SJCRH30 (cell line): ENCODE measurements at regions not wholly inside any gene's neighbourhood (a gene's known extent, or its start where the extent isn't known, plus 50 kb on each side); places are given as distances from the start of the nearest gene placed in this dataset.
"Not testable (repeated sequence)": the region's sequence is repeated elsewhere in the genome, so short reads cannot be mapped to it uniquely, and the experiment has no call there.

Experiments
- DNase-seq, 2 experiments: peaks; one replicate each; pipeline ENCODE4 v3.0.0-alpha.2; 2015 to 2020
- H3K27ac ChIP-seq: fragments of 250-450 bp; sonication (Bioruptor Pico); 2 replicates; pipeline ENCODE4 v1.5.1; 2020; ENCODE audit warnings: mild to moderate bottlenecking, moderate library complexity
- H3K27me3 ChIP-seq: fragments of 250-450 bp; sonication (Bioruptor Pico); 2 replicates; pipeline ENCODE4 v1.5.1; 2020; ENCODE audit warnings: mild to moderate bottlenecking, moderate library complexity
- H3K36me3 ChIP-seq: fragments of 250-450 bp; sonication (Bioruptor Pico); 2 replicates; pipeline ENCODE4 v1.5.1; 2020; ENCODE audit warnings: mild to moderate bottlenecking, moderate library complexity
- H3K4me1 ChIP-seq: fragments of 250-450 bp; sonication (Bioruptor Pico); 2 replicates; pipeline ENCODE4 v1.5.1; 2020; ENCODE audit warnings: mild to moderate bottlenecking, moderate library complexity
- H3K4me3 ChIP-seq: fragments of 250-450 bp; sonication (Bioruptor Pico); 2 replicates; pipeline ENCODE4 v1.5.1; 2020; ENCODE audit warnings: mild to moderate bottlenecking, moderate library complexity
- H3K9me3 ChIP-seq: fragments of 250-450 bp; sonication (Bioruptor Pico); replicated peaks from 2 replicates; pipeline ENCODE4 v1.5.1; 2020; ENCODE audit warnings: mild to moderate bottlenecking, moderate library complexity

DNA sequence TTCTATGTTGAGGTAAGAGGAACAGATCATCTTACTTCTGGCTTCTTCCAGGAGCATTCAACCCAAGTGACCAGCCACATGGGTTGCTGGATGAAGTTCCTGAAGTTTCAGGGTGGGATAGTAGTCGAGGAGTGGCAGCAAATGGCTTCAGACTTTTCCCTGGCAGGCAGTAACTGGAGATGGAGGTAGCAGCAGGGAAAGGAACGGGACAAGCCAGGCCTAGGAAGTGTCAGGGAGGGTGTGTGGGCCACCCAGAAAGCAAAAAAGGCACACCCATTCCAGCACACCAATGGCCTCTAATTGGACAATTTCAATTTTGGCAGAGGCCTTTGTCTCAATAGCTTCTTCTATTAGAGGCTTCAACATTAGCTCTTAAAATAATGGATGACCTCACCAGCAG lies 498.6 kb upstream of the ATP11B start:
- H3K9me3 ChIP-seq, result no peaks in the 10 kb centered on the region
- no peak for DNase-seq
- H3K4me3 ChIP-seq, result no peak overlapping the region
- no peaks in the 10 kb centered on the region for H3K27me3 ChIP-seq
- H3K4me1 ChIP-seq, result no peaks in the 10 kb centered on the region
- H3K27ac ChIP-seq, result no peak overlapping the region
- no peaks in the 10 kb centered on the region for H3K36me3 ChIP-seq

DNA sequence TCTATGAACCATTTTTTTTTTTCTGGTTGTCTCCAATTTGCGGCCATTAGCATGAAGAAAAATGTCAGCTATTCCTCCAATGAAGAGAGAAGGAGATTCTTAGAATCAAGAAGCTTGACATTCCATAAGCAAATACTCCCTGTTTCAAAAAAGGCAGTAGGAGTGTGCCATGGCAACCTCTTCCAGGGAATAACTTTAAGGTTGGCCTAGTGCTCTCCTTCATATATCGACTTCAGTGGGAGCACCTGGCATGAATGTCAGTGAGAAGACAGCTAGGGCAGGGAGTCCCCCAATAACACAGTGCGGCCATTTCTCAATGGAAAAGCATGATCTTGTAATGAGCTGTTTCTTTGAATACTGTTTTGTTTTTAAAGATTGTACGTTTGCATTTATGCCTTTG lies 493.0 kb upstream of the ATP11B start:
- Histone ChIP-seq H3K9me3 (no peaks in the 10 kb centered on the region), H3K36me3 (no peaks in the 10 kb centered on the region), H3K4me3 (no peak overlapping the region), H3K27me3 (no peaks in the 10 kb centered on the region), H3K27ac (no peak overlapping the region), H3K4me1 (no peaks in the 10 kb centered on the region)
- no peak for DNase-seq

DNA sequence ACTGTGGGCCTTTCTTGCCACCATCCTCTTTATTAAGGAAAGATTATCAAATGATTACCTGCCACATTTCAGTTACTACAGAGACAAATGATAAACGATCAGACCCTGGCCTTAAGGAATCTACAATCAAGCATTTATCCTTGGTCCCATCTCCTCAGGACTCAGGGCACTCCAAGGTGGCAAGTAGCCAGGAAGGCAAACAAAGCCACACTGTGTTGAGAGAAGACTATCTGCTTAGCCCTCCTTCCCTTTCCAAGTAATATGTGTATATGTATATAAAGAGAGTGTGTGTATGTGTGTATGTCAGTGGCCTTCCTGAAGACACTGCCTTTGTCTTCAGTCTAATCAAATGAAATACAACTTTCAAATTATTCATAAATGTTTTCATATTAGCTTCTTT lies 490.1 kb upstream of the ATP11B start:
- no peaks in the 10 kb centered on the region for H3K36me3 ChIP-seq
- H3K27me3 ChIP-seq, result no peaks in the 10 kb centered on the region
- DNase-seq, result peak in 1 of 2 experiments; percentile 13
- H3K4me1 ChIP-seq, result no peaks in the 10 kb centered on the region
- no peak overlapping the region for H3K4me3 ChIP-seq
- H3K9me3 ChIP-seq, result no peaks in the 10 kb centered on the region
- H3K27ac ChIP-seq, result no peak overlapping the region

DNA sequence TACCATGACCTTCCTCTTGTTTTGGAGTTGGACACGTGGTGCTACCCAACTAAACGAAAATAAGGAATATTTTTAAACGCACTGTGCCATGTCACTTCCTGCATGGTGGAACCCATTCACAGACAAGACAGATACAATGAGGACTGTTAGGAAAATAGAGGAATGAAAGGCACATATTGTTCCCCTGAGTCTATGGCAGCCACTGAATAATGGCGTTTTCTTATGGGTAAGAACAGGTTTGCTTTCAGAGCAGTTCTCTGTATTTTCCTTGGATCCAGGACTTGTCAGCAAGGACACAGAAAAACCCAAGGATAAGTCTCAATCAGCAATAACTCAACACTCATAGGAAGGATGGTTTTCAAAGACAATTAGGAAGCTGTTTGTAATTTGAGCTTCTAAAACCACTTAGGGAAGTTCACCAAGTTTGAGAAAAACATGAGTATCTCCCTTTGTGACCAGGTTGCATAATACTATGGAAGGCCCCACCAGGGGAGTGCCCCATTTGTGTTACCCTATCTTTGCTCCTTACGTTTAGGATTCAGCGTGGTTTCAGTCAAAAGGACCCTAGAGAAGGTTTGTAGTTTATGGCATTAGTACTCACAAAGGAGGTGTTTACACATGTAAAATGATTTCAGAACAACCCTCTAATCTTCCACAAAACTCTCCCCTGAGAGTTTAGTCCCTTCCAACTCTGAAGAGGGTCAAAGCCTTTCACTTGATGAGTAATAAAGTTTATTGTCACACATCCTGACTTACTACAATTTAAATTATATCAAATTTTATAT lies 487.2 kb upstream of the ATP11B start:
- Histone ChIP-seq H3K4me1 (no peaks in the 10 kb centered on the region), H3K27ac (no peak overlapping the region), H3K9me3 (no peaks in the 10 kb centered on the region), H3K27me3 (no peaks in the 10 kb centered on the region), H3K4me3 (no peak overlapping the region), H3K36me3 (no peaks in the 10 kb centered on the region)
- no peak for DNase-seq

DNA sequence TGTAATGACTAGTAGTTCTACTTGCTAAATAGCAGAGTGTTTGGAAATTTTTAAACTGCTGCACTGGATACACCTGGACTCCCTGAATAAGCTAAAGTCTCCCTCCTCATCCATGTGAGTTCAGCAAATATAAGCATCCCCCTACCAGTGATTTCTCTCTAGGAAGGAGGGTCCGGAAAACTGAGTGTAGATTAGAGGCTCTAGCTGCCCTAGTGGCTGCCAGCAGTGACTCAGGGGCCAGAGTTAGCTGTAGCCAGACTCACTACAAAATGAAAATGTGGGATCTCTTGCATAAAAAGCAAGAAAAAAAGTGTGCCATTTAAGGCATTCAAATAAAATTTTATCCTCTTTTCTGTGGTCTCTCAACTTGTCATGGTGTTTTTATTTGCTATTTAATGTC lies 485.0 kb upstream of the ATP11B start:
- DNase-seq, result no peak

DNA sequence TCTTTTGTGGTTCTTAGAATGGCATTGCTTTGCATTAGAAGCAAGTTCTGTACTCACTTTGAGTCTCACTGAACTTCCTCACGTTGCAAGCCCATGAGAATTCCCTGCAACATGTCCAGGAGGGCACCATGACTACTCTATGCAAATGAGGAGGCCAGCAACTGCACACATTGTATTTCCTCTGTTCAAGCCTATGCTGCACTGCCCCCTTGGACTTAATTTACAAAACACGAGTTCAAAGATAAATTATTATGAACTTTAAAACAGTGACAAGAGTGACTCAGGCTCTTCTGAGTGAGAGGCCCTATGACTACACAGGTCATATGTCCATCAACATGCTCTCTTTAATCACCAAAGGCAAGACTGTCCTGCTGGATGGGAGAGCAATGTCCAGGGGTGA lies 484.2 kb upstream of the ATP11B start:
- Histone ChIP-seq H3K9me3 (no peaks in the 10 kb centered on the region), H3K36me3 (no peaks in the 10 kb centered on the region), H3K4me1 (no peaks in the 10 kb centered on the region), H3K27ac (no peak overlapping the region), H3K4me3 (no peak overlapping the region), H3K27me3 (no peaks in the 10 kb centered on the region)
- DNase-seq, result no peak

More for the DNA sequence above, 485.0 kb upstream of the ATP11B start:
- Histone ChIP-seq H3K27me3 (no peaks in the 10 kb centered on the region), H3K4me3 (no peak overlapping the region), H3K9me3 (no peaks in the 10 kb centered on the region), H3K36me3 (no peaks in the 10 kb centered on the region), H3K4me1 (no peaks in the 10 kb centered on the region), H3K27ac (no peak overlapping the region)

DNA sequence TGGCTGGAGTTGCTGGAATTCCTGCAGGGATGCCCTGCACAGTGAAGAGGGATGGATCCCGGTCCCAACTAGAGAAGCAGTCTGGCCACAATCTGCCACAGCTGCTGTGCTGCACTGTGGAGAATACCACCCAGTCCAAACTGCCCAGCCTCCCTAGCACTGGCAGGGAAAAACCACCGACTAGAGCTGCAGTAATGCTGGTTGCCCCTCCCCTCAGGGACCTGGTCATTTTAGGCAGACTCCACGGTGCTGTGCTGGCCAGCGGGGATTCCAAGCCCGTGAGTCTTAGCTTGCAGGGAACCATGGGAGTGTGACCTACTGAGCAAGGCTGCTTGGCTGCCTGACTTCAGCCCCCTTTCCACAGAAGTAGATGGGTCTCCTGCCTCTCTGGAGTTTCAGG lies 478.0 kb upstream of the ATP11B start:
- Histone ChIP-seq H3K9me3 (no peaks in the 10 kb centered on the region), H3K4me3 (no peak overlapping the region), H3K4me1 (no peaks in the 10 kb centered on the region), H3K27me3 (no peaks in the 10 kb centered on the region), H3K36me3 (no peaks in the 10 kb centered on the region), H3K27ac (no peak overlapping the region)
- no peak for DNase-seq

DNA sequence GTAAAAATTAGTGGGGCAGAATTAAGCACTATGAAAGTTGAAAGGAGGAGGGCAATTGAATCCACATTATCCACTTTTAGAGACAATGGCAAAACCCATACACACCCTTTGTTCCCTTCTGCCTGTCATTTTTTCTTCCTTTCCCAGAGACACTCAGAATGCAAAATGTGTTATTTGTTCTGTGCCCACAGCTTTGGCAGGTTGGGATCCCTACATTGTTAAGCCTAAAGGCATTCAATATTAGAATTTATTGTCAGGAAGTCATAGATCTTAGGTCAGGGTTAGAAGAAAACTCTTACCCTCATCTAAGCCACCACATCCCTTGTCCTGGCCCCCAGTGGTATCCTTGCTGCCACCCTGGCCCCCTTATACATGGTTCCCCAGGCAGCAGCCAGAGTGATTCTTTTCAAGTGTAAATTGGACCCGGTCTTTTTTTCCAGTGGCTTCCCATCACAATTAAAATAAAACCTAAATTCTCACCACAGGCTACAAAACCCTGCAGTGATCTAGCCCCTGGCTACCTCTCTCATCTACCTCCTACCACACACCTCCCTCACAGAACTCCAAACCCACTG lies 470.1 kb upstream of the ATP11B start:
- Histone ChIP-seq H3K36me3 (no peaks in the 10 kb centered on the region), H3K27ac (no peak overlapping the region), H3K4me3 (no peak overlapping the region), H3K4me1 (peaks cover 4% of the 10 kb centered on the region; the same call in 1 of the 2 replicates), H3K27me3 (no peaks in the 10 kb centered on the region), H3K9me3 (no peaks in the 10 kb centered on the region)
- DNase-seq, result no peak

DNA sequence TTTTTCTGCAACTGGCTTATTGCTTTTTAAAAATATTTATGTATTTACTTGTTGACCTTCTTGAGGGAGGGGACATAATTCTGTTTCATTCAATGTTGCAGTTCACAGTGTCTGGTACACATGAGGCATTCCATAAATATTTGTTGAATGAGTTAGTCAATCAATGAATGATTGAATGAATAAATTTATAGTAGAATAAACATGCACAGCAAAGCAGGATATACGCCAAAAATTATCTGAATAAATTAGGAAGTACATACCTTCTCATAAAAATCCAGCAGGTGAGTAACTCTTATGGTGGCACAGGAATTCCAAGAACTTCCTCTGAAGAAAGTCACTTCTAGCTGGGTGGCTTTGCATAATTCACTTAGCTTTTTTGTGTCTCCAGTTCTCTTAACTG lies 469.4 kb upstream of the ATP11B start:
- DNase-seq, result no peak
- Histone ChIP-seq H3K4me1 (peaks cover 4% of the 10 kb centered on the region; the same call in 1 of the 2 replicates), H3K27me3 (no peaks in the 10 kb centered on the region), H3K4me3 (no peak overlapping the region), H3K36me3 (no peaks in the 10 kb centered on the region), H3K27ac (no peak overlapping the region), H3K9me3 (no peaks in the 10 kb centered on the region)

DNA sequence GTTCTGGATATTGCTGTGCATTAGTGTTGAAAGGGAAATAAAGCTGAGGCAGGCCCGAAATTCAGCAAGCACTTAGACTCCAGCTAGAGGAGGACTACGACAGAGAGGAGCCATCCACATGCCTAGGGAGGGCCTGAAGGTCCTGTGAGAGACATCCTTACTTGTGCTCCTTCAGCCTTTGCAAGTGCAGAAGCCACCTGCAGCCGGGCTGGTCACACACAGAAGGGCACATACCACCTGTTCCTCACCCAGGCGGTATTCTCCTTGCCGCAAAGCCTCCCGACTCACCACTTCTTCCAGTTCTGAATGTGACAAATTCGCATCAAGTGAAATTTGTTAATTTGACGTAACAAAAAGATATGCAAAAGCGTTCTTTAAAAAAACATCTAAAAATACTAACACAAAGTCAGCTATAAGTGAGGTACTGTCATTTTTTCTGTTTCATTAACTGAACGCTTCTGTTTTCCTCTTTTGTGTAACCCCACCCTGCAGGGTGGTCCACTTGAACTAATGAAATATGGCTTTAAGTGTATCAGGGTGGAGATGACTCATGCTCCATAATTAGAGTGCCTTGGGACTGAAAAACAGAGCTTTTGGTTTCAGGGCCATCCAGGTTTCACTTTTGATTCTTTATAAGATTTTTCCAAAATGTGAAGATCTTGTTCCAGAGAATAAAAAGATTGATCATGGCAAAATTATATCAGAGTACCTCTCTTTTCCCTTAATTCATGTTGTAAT lies 467.9 kb upstream of the ATP11B start:
- Histone ChIP-seq H3K4me1 (peaks cover 4% of the 10 kb centered on the region; the same call in 1 of the 2 replicates), H3K4me3 (no peak overlapping the region), H3K9me3 (no peaks in the 10 kb centered on the region), H3K36me3 (no peaks in the 10 kb centered on the region), H3K27ac (no peak overlapping the region), H3K27me3 (no peaks in the 10 kb centered on the region)
- peak; percentile 9 to 46 for DNase-seq

DNA sequence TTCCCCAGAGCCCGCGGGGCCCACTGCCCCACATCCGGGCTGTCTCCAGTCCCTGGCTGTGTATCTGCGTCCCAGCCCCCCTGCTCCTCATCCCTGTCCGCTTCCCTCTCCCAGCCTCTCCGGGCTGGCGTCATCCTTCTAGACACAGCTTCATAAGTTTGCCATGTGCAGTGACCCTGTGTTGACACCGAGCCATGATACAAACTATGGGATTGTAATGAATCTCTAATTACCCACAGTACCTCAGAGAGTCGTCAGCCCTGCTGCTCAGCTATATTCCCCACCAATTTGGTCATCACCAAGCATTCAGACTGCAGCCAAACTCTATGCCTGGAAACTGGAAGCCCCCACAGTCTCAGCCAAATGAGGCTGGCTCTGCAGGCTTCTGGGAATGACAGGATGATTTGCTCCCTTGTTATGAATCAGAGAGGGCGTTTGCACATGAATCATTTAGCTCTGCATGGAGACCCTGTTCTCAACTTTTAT lies 466.1 kb upstream of the ATP11B start:
- Histone ChIP-seq H3K27me3 (no peaks in the 10 kb centered on the region), H3K4me3 (no peak overlapping the region), H3K27ac (no peak overlapping the region), H3K36me3 (no peaks in the 10 kb centered on the region), H3K4me1 (peaks cover 4% of the 10 kb centered on the region; the same call in 1 of the 2 replicates), H3K9me3 (no peaks in the 10 kb centered on the region)
- peak; percentile 20 to 30 for DNase-seq

DNA sequence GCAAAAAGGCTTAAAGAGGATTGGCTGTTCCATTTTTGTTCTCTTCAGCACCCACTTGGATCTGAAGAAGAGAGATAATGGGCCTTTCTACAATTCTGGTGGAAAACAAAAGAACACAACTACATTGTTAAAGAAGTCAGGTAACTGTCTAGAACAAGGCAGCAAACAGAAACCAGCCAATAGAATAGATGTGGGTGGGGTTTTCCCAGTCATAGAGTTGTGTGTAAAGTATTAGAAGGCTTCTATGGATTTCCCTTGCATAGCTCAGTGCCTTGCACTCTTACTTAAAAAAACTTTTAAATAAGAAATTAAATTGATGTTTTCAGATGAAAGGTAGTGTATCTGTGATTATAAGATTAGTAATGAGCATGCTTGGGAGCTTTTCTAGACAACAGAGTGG lies 462.7 kb upstream of the ATP11B start:
- H3K9me3 ChIP-seq, result no peaks in the 10 kb centered on the region
- no peak overlapping the region for H3K27ac ChIP-seq
- no peak overlapping the region for H3K4me3 ChIP-seq
- H3K4me1 ChIP-seq, result peaks cover 2% of the 10 kb centered on the region; the same call in 1 of the 2 replicates
- DNase-seq, result no peak
- no peaks in the 10 kb centered on the region for H3K36me3 ChIP-seq
- no peaks in the 10 kb centered on the region for H3K27me3 ChIP-seq

DNA sequence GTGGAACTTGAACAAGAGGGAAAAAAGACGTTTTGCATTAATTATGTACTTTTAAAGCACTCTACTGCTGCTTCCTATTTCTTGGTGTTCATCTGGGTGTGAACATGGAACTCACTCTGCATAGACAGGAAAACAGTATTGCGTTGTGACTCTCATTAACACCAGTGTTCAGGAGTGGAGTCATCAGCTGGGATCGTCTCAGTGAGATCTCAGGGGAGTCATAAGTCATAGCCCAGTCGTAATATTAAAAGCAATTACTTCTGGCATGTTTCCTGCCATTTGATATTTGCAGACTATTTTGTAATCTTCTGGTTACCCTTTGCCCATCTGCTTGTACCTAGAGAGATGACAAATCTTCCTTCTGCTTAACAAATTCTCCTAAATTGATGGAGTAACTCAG lies 462.0 kb upstream of the ATP11B start:
- no peak for DNase-seq
- Histone ChIP-seq H3K9me3 (no peaks in the 10 kb centered on the region), H3K36me3 (no peaks in the 10 kb centered on the region), H3K4me1 (no peaks in the 10 kb centered on the region), H3K4me3 (no peak overlapping the region), H3K27me3 (no peaks in the 10 kb centered on the region), H3K27ac (no peak overlapping the region)

DNA sequence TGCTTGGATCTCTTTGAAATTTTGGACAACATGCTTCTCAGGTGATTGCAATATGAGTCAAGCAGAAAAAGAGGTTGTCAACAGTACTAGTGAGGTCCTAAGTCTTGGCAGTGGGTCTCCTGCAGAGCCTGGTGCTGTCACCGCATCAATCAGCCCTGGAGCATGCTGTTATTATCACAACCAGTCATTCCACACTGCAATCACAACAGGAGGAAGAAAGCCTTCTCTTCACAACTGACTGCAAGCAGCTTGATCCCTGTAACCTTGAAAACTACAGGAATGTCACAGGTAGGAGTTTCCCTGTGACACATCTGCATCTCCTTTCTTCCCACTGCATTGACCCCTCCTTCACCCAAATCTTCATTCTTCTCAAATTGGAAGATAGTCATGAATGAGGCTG lies 451.1 kb upstream of the ATP11B start:
- no peak overlapping the region for H3K27ac ChIP-seq
- H3K27me3 ChIP-seq, result no peaks in the 10 kb centered on the region
- H3K4me1 ChIP-seq, result no peaks in the 10 kb centered on the region
- no peaks in the 10 kb centered on the region for H3K9me3 ChIP-seq
- DNase-seq, result no peak
- no peak overlapping the region for H3K4me3 ChIP-seq
- H3K36me3 ChIP-seq, result no peaks in the 10 kb centered on the region

DNA sequence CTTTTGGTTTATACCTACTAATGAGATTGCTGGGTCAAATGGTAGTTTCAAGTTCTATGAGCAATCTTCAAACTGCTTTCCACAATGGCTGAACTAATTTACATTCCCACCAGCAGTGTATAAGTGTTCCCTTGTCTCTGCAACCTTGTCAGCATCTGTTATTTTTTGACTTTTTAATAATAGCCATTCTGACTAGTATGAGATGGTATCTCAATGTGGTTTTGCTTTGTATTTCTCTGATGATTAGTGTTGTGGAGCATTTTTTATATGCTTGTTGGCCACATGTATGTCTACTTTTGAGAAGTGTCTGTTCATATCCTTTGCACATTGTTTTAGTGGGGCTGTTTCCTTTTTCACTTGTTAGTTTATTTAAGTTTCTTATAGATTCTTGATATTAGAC lies 449.3 kb upstream of the ATP11B start:
- DNase-seq, H3K4me1 ChIP-seq, H3K4me3 ChIP-seq, H3K9me3 ChIP-seq, H3K27me3 ChIP-seq, H3K36me3 ChIP-seq, H3K27ac ChIP-seq: not testable (repeated sequence)
